Adrenal gland (tissue), 9 donors: ENCODE measurements at regions not wholly inside any gene's neighbourhood (a gene's known extent, or its start where the extent isn't known, plus 50 kb on each side); places are given as distances from the start of the nearest gene placed in this dataset.
"Not testable (repeated sequence)": the region's sequence is repeated elsewhere in the genome, so short reads cannot be mapped to it uniquely, and the experiment has no call there.

Experiments used
- DNase-seq, 7 donors: peaks; one replicate each; pipeline ENCODE4 v3.0.0-alpha.2; 2019 to 2020
- H3K27ac ChIP-seq, 5 donors: fragments of 200-600 bp; sonication (generic) in 4 of 5; 1 replicate in 3 of 5; 2 replicates in 2 of 5; pipeline versions ENCODE4 v1.5.1 to v1.8.0; 2016 to 2020; ENCODE audit warnings: mild to moderate bottlenecking in 1 of 5
- H3K27me3 ChIP-seq: fragments of 200-600 bp; 2 replicates; pipeline ENCODE4 v1.8.0; 2021
- H3K36me3 ChIP-seq, 2 donors: fragments of 200-600 bp; replicated peaks in 1 of 2; 1 replicate in 1 of 2; 2 replicates in 1 of 2; pipeline versions ENCODE4 v1.5.1 to v1.8.0; 2018 to 2022
- H3K4me1 ChIP-seq, 2 donors: fragments of 200-600 bp; replicated peaks in 1 of 2; 1 replicate in 1 of 2; 2 replicates in 1 of 2; pipeline versions ENCODE4 v1.5.1 to v1.8.0; 2018 to 2021
- H3K4me3 ChIP-seq, 4 donors: fragments of 200-600 bp; sonication (generic) in 3 of 4; one replicate each; pipeline ENCODE4 v1.5.1; 2016 to 2018
- H3K9me3 ChIP-seq, 3 donors: fragments of 200-600 bp; sonication (generic) in 1 of 3; replicated peaks in 1 of 3; 1 replicate in 2 of 3; 2 replicates in 1 of 3; pipeline versions ENCODE4 v1.5.1 to v1.8.0; 2016 to 2021
- WGBS, 4 donors: extraction: QIAGEN DNeasy Blood & Tissue Kit in 2 of 4; methylation state at CpG; one replicate each; pipeline versions ENCODE4 v1.1.5 to v1.1.7; 2013 to 2017; 5-methylcytosine and 5-hydroxymethylcytosine counted together
- intact Hi-C, 2 donors: fragments of 100-400 bp; cut with DNase I; formaldehyde crosslinking; loops; one replicate each; pipeline versions ENCODE4 v1.14.1 to v1.15.0; 2022 to 2023
- donor health status: healthy with polysubstance abuse.
- donor health status: Bipolar disorder and iron deficiency.
- donor health status: DM: yes; HTN: yes; CAD: no.
- donor health status: DM: no; HTN: no; CAD: no.
- donor health status: DM: no; HTN: no; CAD: no.

DNA sequence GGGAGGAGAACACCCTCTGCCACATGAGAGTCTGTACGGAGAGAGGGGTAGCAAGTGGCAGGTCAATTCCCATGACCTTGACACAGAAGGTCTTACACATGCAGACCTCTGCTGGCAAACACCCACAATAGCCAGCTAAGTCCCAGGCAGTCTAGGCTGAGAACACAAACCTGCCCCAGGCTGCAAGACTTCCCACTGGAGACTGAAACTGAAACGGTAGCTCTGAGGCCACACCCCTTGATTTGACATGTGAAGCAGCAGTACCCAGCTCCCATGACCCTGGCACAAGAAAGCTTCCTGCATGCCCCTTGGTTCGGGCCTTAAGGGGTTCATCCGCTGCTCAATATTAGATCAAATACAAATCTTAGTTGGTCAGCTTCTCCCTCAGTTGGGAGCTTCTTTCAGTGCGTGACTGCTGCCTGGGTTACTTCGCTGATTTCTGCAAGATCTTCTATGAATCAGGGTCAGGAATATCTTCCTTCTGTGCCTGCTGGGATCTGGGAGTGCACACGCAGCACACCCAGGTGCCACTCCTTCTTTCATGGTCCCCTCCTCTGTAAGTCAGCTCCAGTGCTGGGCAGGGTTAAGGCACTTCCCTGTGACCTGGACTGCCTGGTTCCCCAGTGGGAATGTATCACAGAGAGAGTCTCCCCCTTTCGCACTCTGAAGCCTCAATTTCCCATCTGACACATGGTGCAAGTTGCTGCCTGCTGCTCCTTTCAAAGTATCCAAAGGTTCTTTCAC lies 187.2 kb upstream of the NPAP1 start:
- H3K27me3 ChIP-seq, H3K36me3 ChIP-seq, H3K4me1 ChIP-seq, H3K9me3 ChIP-seq, intact Hi-C loops, H3K27ac ChIP-seq, DNase-seq, H3K4me3 ChIP-seq: not testable (repeated sequence)
- WGBS, 4 donors, result 54 to 77% (median 72%) methylated on average over 7 to 8 of the region's 8 CpGs

- intact Hi-C loops, DNase-seq, H3K9me3 ChIP-seq, H3K4me1 ChIP-seq, H3K27ac ChIP-seq, H3K4me3 ChIP-seq, H3K36me3 ChIP-seq, H3K27me3 ChIP-seq: not testable (repeated sequence)
- WGBS, 4 donors, result 79 to 88% (median 83%) methylated on average over 9 to 11 of the region's 11 CpGs
Measured at GRCh38 chr15:24505216-24505615, 170.4 kb upstream of the NPAP1 start.

GRCh38 chr15:24509714-24510113 lies 165.9 kb upstream of the NPAP1 start:
- H3K4me3 ChIP-seq, intact Hi-C loops, H3K9me3 ChIP-seq, H3K36me3 ChIP-seq, H3K27me3 ChIP-seq, H3K4me1 ChIP-seq, H3K27ac ChIP-seq, DNase-seq: not testable (repeated sequence)
- WGBS, 4 donors, result 83 to 91% (median 87%) methylated on average over 1 of the region's 1 CpG

DNA sequence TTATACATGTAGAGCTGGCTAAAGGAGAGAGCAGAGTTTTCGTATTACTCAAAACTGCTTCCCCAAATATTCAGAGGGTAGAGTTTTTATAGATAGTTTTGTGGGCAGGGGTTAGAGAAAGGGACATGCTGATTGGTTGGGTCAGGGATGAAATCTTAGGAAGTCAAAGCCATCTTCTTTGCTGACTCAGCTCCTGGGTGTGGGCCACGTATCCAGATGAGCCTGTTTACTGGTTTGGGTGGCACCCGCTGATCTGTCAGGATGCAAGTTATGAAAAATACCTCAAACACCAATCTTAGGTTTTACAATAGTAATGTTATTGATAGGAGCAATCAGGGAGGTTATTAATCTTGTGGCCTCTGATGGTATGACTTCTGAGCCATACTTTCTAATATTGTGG lies 164.0 kb upstream of the NPAP1 start:
- H3K4me3 ChIP-seq, H3K36me3 ChIP-seq, intact Hi-C loops, DNase-seq, H3K27me3 ChIP-seq, H3K4me1 ChIP-seq, H3K9me3 ChIP-seq, H3K27ac ChIP-seq: not testable (repeated sequence)
- WGBS, 4 donors, result 65 to 86% (median 77%) methylated on average over 3 of the region's 3 CpGs

- H3K4me1 ChIP-seq, intact Hi-C loops, H3K4me3 ChIP-seq, H3K27me3 ChIP-seq, H3K36me3 ChIP-seq, DNase-seq, H3K9me3 ChIP-seq, H3K27ac ChIP-seq: not testable (repeated sequence)
- 60 to 73% (median 70%) methylated on average over 3 to 4 of the region's 4 CpGs for WGBS, 4 donors
Measured at GRCh38 chr15:24518772-24519171, 156.8 kb upstream of the NPAP1 start.

GRCh38 chr15:24531235-24531634 lies 144.3 kb upstream of the NPAP1 start:
- not testable (repeated sequence) for DNase-seq, H3K4me1 ChIP-seq

DNA sequence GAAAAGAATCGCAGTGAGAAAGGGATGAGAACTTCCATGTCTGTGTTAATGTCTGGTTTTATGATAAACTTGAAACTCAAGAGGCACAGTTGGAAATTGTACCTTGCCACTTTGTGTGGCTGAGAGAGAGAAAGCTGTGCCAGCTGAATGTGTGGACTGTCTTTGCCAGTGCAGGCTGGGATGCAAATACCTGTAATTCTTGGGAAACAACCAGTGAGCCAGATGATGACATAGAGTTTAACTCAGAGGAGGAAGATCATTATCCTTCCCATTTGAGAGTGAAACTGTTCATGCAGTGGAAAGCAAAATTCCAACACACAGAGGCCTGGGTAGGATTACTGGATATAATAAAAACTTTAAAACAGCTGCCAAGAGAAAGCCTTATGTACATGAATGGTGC lies 141.5 kb upstream of the NPAP1 start:
- H3K9me3 ChIP-seq, DNase-seq, H3K4me1 ChIP-seq, intact Hi-C loops, H3K27ac ChIP-seq, H3K27me3 ChIP-seq, H3K36me3 ChIP-seq, H3K4me3 ChIP-seq: not testable (repeated sequence)
- 69 to 80% (median 79%) methylated on average over 1 of the region's 1 CpG for WGBS, 4 donors

More at GRCh38 chr15:24531235-24531634, 144.3 kb upstream of the NPAP1 start:
- H3K27me3 ChIP-seq, H3K9me3 ChIP-seq, H3K27ac ChIP-seq, H3K4me3 ChIP-seq, intact Hi-C loops, H3K36me3 ChIP-seq: not testable (repeated sequence)
- WGBS, 4 donors, result 42 to 57% (median 48%) methylated on average over 3 of the region's 3 CpGs

GRCh38 chr15:24557281-24557680 lies 118.3 kb upstream of the NPAP1 start:
- DNase-seq, H3K36me3 ChIP-seq, intact Hi-C loops, H3K4me3 ChIP-seq, H3K4me1 ChIP-seq, H3K27ac ChIP-seq, H3K9me3 ChIP-seq, H3K27me3 ChIP-seq: not testable (repeated sequence)
- 72 to 80% (median 78%) methylated on average over 5 of the region's 5 CpGs; no CpG with 5 or more reads in 1 of the 4 donors for WGBS, 4 donors
